H1 (cell line): ENCODE measurements at regions not wholly inside any gene's neighbourhood (a gene's known extent, or its start where the extent isn't known, plus 50 kb on each side); places are given as distances from the start of the nearest gene placed in this dataset.

Experiments used
- CTCF ChIA-PET: fragments of 300-600 bp; sonication (Branson Sonifier 250); formaldehyde crosslinking; loops from one replicate; lab custom pipeline; 2021; ENCODE audit not compliant: partially characterized antibody; lab: Charles Lee
- POLR2A ChIA-PET: fragments of 300-600 bp; sonication (Branson Sonifier 250); formaldehyde crosslinking; loops from one replicate; lab custom pipeline; 2021; ENCODE audit warnings: inconsistent platforms; ENCODE audit not compliant: partially characterized antibody; lab: Charles Lee
- DNase-seq, 2 experiments: peaks; one replicate each; pipeline versions ENCODE4 v3.0.0 to v3.0.0-alpha.2; 2010 to 2022; ENCODE audit warnings: low spot score in 2 of 2, low read depth in 1 of 2, mixed read lengths in 1 of 2
- FAIRE-seq: peaks from 2 replicates; lab custom pipeline; 2011; peaks lifted over from hg19 to GRCh38; lab: Jason Lieb, UNC
- H2AFZ ChIP-seq: 2 replicates; pipeline ENCODE4 v1.8.1; 2012; ENCODE audit warnings: low read length, inconsistent platforms
- H2AK5ac ChIP-seq: 2 replicates; pipeline ENCODE4 v1.6.1; 2013; ENCODE audit warnings: low read depth, low read length
- H2BK120ac ChIP-seq: replicated peaks from 2 replicates; pipeline ENCODE3; 2013; ENCODE audit warnings: low read depth, low read length, inconsistent platforms
- H2BK12ac ChIP-seq: 2 replicates; pipeline ENCODE4 v1.6.1; 2013; ENCODE audit warnings: low read depth, low read length
- H2BK15ac ChIP-seq: 2 replicates; pipeline ENCODE4 v1.6.1; 2013; ENCODE audit warnings: low read length
- H2BK20ac ChIP-seq: 2 replicates; pipeline ENCODE4 v1.6.1; 2013; ENCODE audit warnings: low read length
- H2BK5ac ChIP-seq: 2 replicates; pipeline ENCODE4 v1.6.1; 2013; ENCODE audit warnings: low read depth, low read length
- H3K14ac ChIP-seq: 2 replicates; pipeline ENCODE4 v1.6.1; 2013; ENCODE audit warnings: inconsistent platforms; ENCODE audit not compliant: insufficient read length
- H3K18ac ChIP-seq: 2 replicates; pipeline ENCODE4 v1.6.1; 2013; ENCODE audit warnings: low read length; ENCODE audit errors: extremely low read depth
- H3K23ac ChIP-seq: 2 replicates; pipeline ENCODE4 v1.6.1; 2013; ENCODE audit warnings: inconsistent platforms; ENCODE audit not compliant: insufficient read length
- H3K23me2 ChIP-seq: 2 replicates; pipeline ENCODE4 v1.6.1; 2013; ENCODE audit warnings: low read depth, low read length
- H3K27ac ChIP-seq: 2 replicates; pipeline ENCODE4 v1.6.1; 2011; ENCODE audit warnings: low read depth, low read length, inconsistent platforms
- H3K27me3 ChIP-seq, 4 experiments: replicated peaks in 1 of 4; 1 replicate in 1 of 4; 2 replicates in 3 of 4; pipeline versions ENCODE4 v1.6.1 to v1.8.1; 2011 to 2013; ENCODE audit warnings: low read length in 3 of 4, mild to moderate bottlenecking in 3 of 4, inconsistent platforms in 2 of 4, mixed read lengths in 2 of 4, moderate library complexity in 1 of 4; ENCODE audit not compliant: control insufficient read depth in 3 of 4, insufficient read depth in 3 of 4; ENCODE audit errors: extremely low read depth in 1 of 4
- H3K36me3 ChIP-seq, 4 experiments: 2 replicates each; pipeline versions ENCODE4 v1.6.1 to v1.8.1; 2011 to 2013; ENCODE audit warnings: mild to moderate bottlenecking in 4 of 4, low read length in 3 of 4, moderate library complexity in 2 of 4, control low read depth in 1 of 4, inconsistent platforms in 1 of 4; ENCODE audit not compliant: insufficient read depth in 4 of 4, control insufficient read depth in 2 of 4
- H3K4ac ChIP-seq: replicated peaks from 2 replicates; pipeline ENCODE3; 2013; ENCODE audit warnings: low read length, low read depth, mixed read lengths, inconsistent platforms; ENCODE audit not compliant: insufficient read length
- H3K4me1 ChIP-seq, 4 experiments: replicated peaks in 1 of 4; 1 replicate in 1 of 4; 2 replicates in 3 of 4; pipeline versions ENCODE4 v1.6.1 to v1.8.1; 2011 to 2013; ENCODE audit warnings: low read length in 3 of 4, inconsistent platforms in 2 of 4, mixed read lengths in 1 of 4; ENCODE audit not compliant: insufficient read depth in 4 of 4, control insufficient read depth in 3 of 4
- H3K4me2 ChIP-seq, 2 experiments: 2 replicates each; pipeline versions ENCODE4 v1.6.1 to v1.8.1; 2011 to 2013; ENCODE audit warnings: low read depth in 2 of 2, low read length in 2 of 2, control low read depth in 1 of 2, inconsistent platforms in 1 of 2, mild to moderate bottlenecking in 1 of 2; ENCODE audit not compliant: insufficient read depth in 1 of 2
- H3K4me3 ChIP-seq, 4 experiments: fragments of 200-600, 300-600 bp in 1 of 4; sonication (generic), shearing (Covaris generic), sonication (Bioruptor Twin) in 1 of 4; 2 replicates each; pipeline versions ENCODE4 v1.5.1 to v1.8.1; 2011 to 2016; ENCODE audit warnings: low read length in 4 of 4, low read depth in 3 of 4, control low read depth in 2 of 4, inconsistent platforms in 2 of 4, mild to moderate bottlenecking in 2 of 4, mixed read lengths in 1 of 4, moderate library complexity in 1 of 4; ENCODE audit not compliant: insufficient read depth in 2 of 4; ENCODE audit errors: extremely low read depth in 1 of 4
- H3K56ac ChIP-seq: replicated peaks from 2 replicates; pipeline ENCODE3; 2013; ENCODE audit warnings: low read depth, mild to moderate bottlenecking, mixed read lengths, low read length, inconsistent platforms; ENCODE audit not compliant: insufficient read length
- H3K79me1 ChIP-seq: 2 replicates; pipeline ENCODE4 v1.6.1; 2013; ENCODE audit warnings: low read depth, low read length, control low read depth
- H3K79me2 ChIP-seq, 2 experiments: 2 replicates each; pipeline versions ENCODE4 v1.6.1 to v1.8.1; 2012 to 2013; ENCODE audit warnings: low read length in 2 of 2, mild to moderate bottlenecking in 2 of 2, inconsistent platforms in 1 of 2; ENCODE audit not compliant: insufficient read depth in 2 of 2, control insufficient read depth in 1 of 2
- H3K9ac ChIP-seq, 4 experiments: replicated peaks in 1 of 4; 1 replicate in 1 of 4; 2 replicates in 3 of 4; pipeline versions ENCODE4 v1.6.1 to v1.8.1; 2011 to 2013; ENCODE audit warnings: low read depth in 3 of 4, low read length in 3 of 4, control low read depth in 2 of 4, mild to moderate bottlenecking in 2 of 4, moderate library complexity in 2 of 4, inconsistent platforms in 1 of 4; ENCODE audit errors: extremely low read depth in 1 of 4
- H3K9me3 ChIP-seq, 2 experiments: 2 replicates each; pipeline versions ENCODE4 v1.6.1 to v1.8.1; 2012 to 2013; ENCODE audit warnings: mild to moderate bottlenecking in 2 of 2, moderate library complexity in 2 of 2, control low read depth in 1 of 2, inconsistent platforms in 1 of 2, low read depth in 1 of 2, low read length in 1 of 2, mixed read lengths in 1 of 2; ENCODE audit not compliant: insufficient read depth in 2 of 2
- H4K20me1 ChIP-seq, 2 experiments: replicated peaks in 1 of 2; 2 replicates each; pipeline versions ENCODE3 to v1.8.1; 2011 to 2013; ENCODE audit warnings: inconsistent platforms in 2 of 2, low read length in 2 of 2, mild to moderate bottlenecking in 1 of 2; ENCODE audit not compliant: insufficient read depth in 2 of 2, control insufficient read depth in 1 of 2
- H4K5ac ChIP-seq: 2 replicates; pipeline ENCODE4 v1.6.1; 2013; ENCODE audit warnings: low read length, low read depth, mixed read lengths, inconsistent platforms; ENCODE audit not compliant: insufficient read length
- H4K8ac ChIP-seq: 2 replicates; pipeline ENCODE4 v1.8.0; 2013; ENCODE audit warnings: mild to moderate bottlenecking, moderate library complexity, low read length, inconsistent platforms; ENCODE audit not compliant: insufficient read depth; ENCODE audit errors: extremely low read depth
- H4K91ac ChIP-seq: replicated peaks from 2 replicates; pipeline ENCODE3; 2013; ENCODE audit warnings: low read length, mixed read lengths, inconsistent platforms; ENCODE audit not compliant: insufficient read length
- BACH1 ChIP-seq: IDR thresholded peaks from 2 replicates; pipeline ENCODE4 v1.6.1; 2012; ENCODE audit warnings: low read length, improper control_type of control experiment
- CHD1 ChIP-seq: IDR thresholded peaks from 2 replicates; pipeline ENCODE4 v1.6.1; 2012; ENCODE audit warnings: low read depth, low read length, improper control_type of control experiment
- EP300 ChIP-seq, 2 experiments: IDR thresholded peaks; 1 replicate in 1 of 2; 2 replicates in 1 of 2; pipeline ENCODE4 v1.6.1; 2011 to 2012; ENCODE audit warnings: low read depth in 2 of 2, low read length in 2 of 2, mild to moderate bottlenecking in 2 of 2, borderline replicate concordance in 1 of 2, inconsistent platforms in 1 of 2, moderate library complexity in 1 of 2
- FOSL1 ChIP-seq: IDR thresholded peaks from 2 replicates; pipeline ENCODE4 v1.6.1; 2011; ENCODE audit warnings: mild to moderate bottlenecking, low read depth, low read length, moderate library complexity; ENCODE audit not compliant: insufficient read depth
- JUN ChIP-seq: IDR thresholded peaks from 2 replicates; pipeline ENCODE4 v1.6.1; 2011; ENCODE audit warnings: low read depth, mild to moderate bottlenecking, improper control_type of control experiment, low read length
- JUND ChIP-seq: IDR thresholded peaks from 2 replicates; pipeline ENCODE4 v1.6.1; 2011; ENCODE audit warnings: mild to moderate bottlenecking, improper control_type of control experiment, low read length
- SAP30 ChIP-seq: fragments of 300-600 bp; sonication (generic); IDR thresholded peaks from 2 replicates; pipeline ENCODE4 v1.7.1; 2012; ENCODE audit warnings: low read length, moderate library complexity, mild to moderate bottlenecking, inconsistent platforms; ENCODE audit not compliant: insufficient read depth, insufficient replicate concordance
- SP1 ChIP-seq: IDR thresholded peaks from 2 replicates; pipeline ENCODE4 v1.6.1; 2011; ENCODE audit warnings: low read depth, low read length

- Histone ChIP-seq H3K9me3 (no peaks in the 10 kb centered on the region), H2BK5ac (no peak overlapping the region), H4K5ac (no peak overlapping the region), H3K23me2 (no peaks in the 10 kb centered on the region), H3K27ac (no peak overlapping the region), H2BK15ac (no peak overlapping the region), H3K18ac (no peak overlapping the region), H3K79me1 (no peaks in the 10 kb centered on the region), H3K36me3 (no peaks in the 10 kb centered on the region), H2AFZ (no peak overlapping the region), H4K8ac (no peak overlapping the region), H2BK20ac (no peak overlapping the region), H2BK120ac (no peak overlapping the region), H3K4me3 (no peak overlapping the region), H3K23ac (no peak overlapping the region), H2AK5ac (no peak overlapping the region), H3K79me2 (no peaks in the 10 kb centered on the region), H3K4me2 (no peak overlapping the region), H3K27me3 (no peaks in the 10 kb centered on the region), H4K91ac (no peak overlapping the region), H3K4ac (no peak overlapping the region), H4K20me1 (no peaks in the 10 kb centered on the region), H3K56ac (no peak overlapping the region), H3K9ac (no peak overlapping the region), H2BK12ac (no peak overlapping the region), H3K14ac (no peak overlapping the region), H3K4me1 (peaks cover 0 to 4% (median 0%) of the 10 kb centered on the region in 4 experiments; a peak in 1 of 7 replicates)
- no peak for FAIRE-seq
- CTCF ChIA-PET, result no interaction called here
- POLR2A ChIA-PET, result no interaction called here
- DNase-seq, result no peak
- TF ChIP-seq JUN, result no peak
- no peak for TF ChIP-seq JUND
- TF ChIP-seq SAP30, result no peak
- TF ChIP-seq FOSL1, result no peak
- no peak for TF ChIP-seq BACH1
- no peak for TF ChIP-seq EP300 (IDR thresholded peaks at IDR 0.05; ENCODE audit: borderline replicate concordance in 1 of 2, low read depth in 2 of 2, low read length in 2 of 2)
- no peak for TF ChIP-seq CHD1
- no peak for TF ChIP-seq SP1
Observed at GRCh38 chr4:62948108-62948507, 1461.1 kb downstream of the TECRL start.
